ENCODE measurements at regions not wholly inside any gene's neighbourhood (a gene's known extent, or its start where the extent isn't known, plus 50 kb on each side); places are given as distances from the start of the nearest gene placed in this dataset.

GRCh38 chr17:69764146-69764545 is 310.9 kb upstream of the KCNJ16 start:
- no peak overlapping the region for H3K4me3 ChIP-seq (ENCODE audit: low read depth, low read length)
- no peak for TF ChIP-seq CTCF (IDR thresholded peaks at IDR 0.05; ENCODE audit: borderline replicate concordance, insufficient read depth, low read depth, low read length)

GRCh38 chr17:69769050-69769449 is 306.0 kb upstream of the KCNJ16 start:
- no peak overlapping the region for H3K4me3 ChIP-seq (ENCODE audit: low read depth, low read length)
- TF ChIP-seq CTCF (IDR thresholded peaks at IDR 0.05; ENCODE audit: borderline replicate concordance, insufficient read depth, low read depth, low read length): no peak

- TF ChIP-seq CTCF (IDR thresholded peaks at IDR 0.05; ENCODE audit: borderline replicate concordance, insufficient read depth, low read depth, low read length): no peak
- H3K4me3 ChIP-seq (ENCODE audit: low read depth, low read length): no peak overlapping the region
Observed at GRCh38 chr17:69773081-69773480, 301.9 kb upstream of the KCNJ16 start.

GRCh38 chr17:69779378-69780214 is 295.4 kb upstream of the KCNJ16 start:
- TF ChIP-seq CTCF (IDR thresholded peaks at IDR 0.05; ENCODE audit: borderline replicate concordance, insufficient read depth, low read depth, low read length): no peak
- H3K4me3 ChIP-seq (ENCODE audit: low read depth, low read length): no peak overlapping the region

GRCh38 chr17:69783865-69784264 is 291.2 kb upstream of the KCNJ16 start:
- no peak for TF ChIP-seq CTCF (IDR thresholded peaks at IDR 0.05; ENCODE audit: borderline replicate concordance, insufficient read depth, low read depth, low read length)

GRCh38 chr17:69788957-69789356 is 286.1 kb upstream of the KCNJ16 start:
- no peak overlapping the region for H3K4me3 ChIP-seq (ENCODE audit: low read depth, low read length)
- no peak for TF ChIP-seq CTCF (IDR thresholded peaks at IDR 0.05; ENCODE audit: borderline replicate concordance, insufficient read depth, low read depth, low read length)

More at GRCh38 chr17:69783865-69784264, 291.2 kb upstream of the KCNJ16 start:
- H3K4me3 ChIP-seq (ENCODE audit: low read depth, low read length): no peak overlapping the region

GRCh38 chr17:69796078-69796477 is 278.9 kb upstream of the KCNJ16 start:
- H3K4me3 ChIP-seq (ENCODE audit: low read depth, low read length): no peak overlapping the region
- no peak for TF ChIP-seq CTCF (IDR thresholded peaks at IDR 0.05; ENCODE audit: borderline replicate concordance, insufficient read depth, low read depth, low read length)

Data from GM12875 (cell line).